Mesendoderm (in vitro differentiated cells): ENCODE measurements at regions not wholly inside any gene's neighbourhood (a gene's known extent, or its start where the extent isn't known, plus 50 kb on each side); places are given as distances from the start of the nearest gene placed in this dataset.

Experiments used
- DNase-seq: peaks from one replicate; pipeline ENCODE4 v3.0.0; 2013
- H2AK5ac ChIP-seq: 2 replicates; pipeline ENCODE4 v1.6.1; 2013; ENCODE audit warnings: low read length, inconsistent platforms
- H2BK120ac ChIP-seq: 2 replicates; pipeline ENCODE4 v1.6.1; 2013; ENCODE audit warnings: low read depth, mild to moderate bottlenecking, low read length, moderate library complexity, mixed read lengths
- H2BK15ac ChIP-seq: replicated peaks from 2 replicates; pipeline ENCODE4 v1.6.1; 2013; ENCODE audit warnings: low read depth, mild to moderate bottlenecking, moderate library complexity
- H2BK5ac ChIP-seq: 2 replicates; pipeline ENCODE4 v1.6.1; 2013; ENCODE audit warnings: low read length, inconsistent platforms
- H3K18ac ChIP-seq: 2 replicates; pipeline ENCODE4 v1.6.1; 2013; ENCODE audit warnings: mild to moderate bottlenecking, low read length, mixed read lengths
- H3K23ac ChIP-seq: one replicate; pipeline ENCODE4 v1.6.1; 2013; ENCODE audit warnings: low read length
- H3K27ac ChIP-seq: 2 replicates; pipeline ENCODE4 v1.5.1; 2013; ENCODE audit warnings: low read depth, mild to moderate bottlenecking, inconsistent platforms, low read length, moderate library complexity
- H3K27me3 ChIP-seq: 2 replicates; pipeline ENCODE4 v1.6.1; 2013; ENCODE audit warnings: low read length, control low read depth, mild to moderate bottlenecking, inconsistent platforms; ENCODE audit not compliant: insufficient read depth, poor library complexity
- H3K36me3 ChIP-seq: 2 replicates; pipeline ENCODE4 v1.6.1; 2013; ENCODE audit warnings: low read length, inconsistent platforms; ENCODE audit not compliant: control insufficient read depth, insufficient read depth
- H3K4ac ChIP-seq: one replicate; pipeline ENCODE4 v1.6.1; 2013; ENCODE audit warnings: low read depth, mild to moderate bottlenecking, low read length, moderate library complexity
- H3K4me1 ChIP-seq: 2 replicates; pipeline ENCODE4 v1.6.1; 2013; ENCODE audit warnings: low read depth, low read length, inconsistent platforms; ENCODE audit not compliant: control insufficient read depth
- H3K4me2 ChIP-seq: 2 replicates; pipeline ENCODE4 v1.6.1; 2013; ENCODE audit warnings: low read length
- H3K4me3 ChIP-seq: 2 replicates; pipeline ENCODE4 v1.5.1; 2013; ENCODE audit warnings: mild to moderate bottlenecking, low read length
- H3K56ac ChIP-seq: one replicate; pipeline ENCODE4 v1.6.1; 2013; ENCODE audit warnings: low read length
- H3K79me1 ChIP-seq: 2 replicates; pipeline ENCODE4 v1.6.1; 2013; ENCODE audit warnings: low read length, inconsistent platforms
- H3K79me2 ChIP-seq: 2 replicates; pipeline ENCODE4 v1.6.1; 2013; ENCODE audit warnings: mild to moderate bottlenecking, low read length; ENCODE audit not compliant: control insufficient read depth, insufficient read depth
- H3K9ac ChIP-seq: 2 replicates; pipeline ENCODE4 v1.6.1; 2013; ENCODE audit warnings: low read length, inconsistent platforms
- H4K5ac ChIP-seq: one replicate; pipeline ENCODE4 v1.6.1; 2013; ENCODE audit warnings: low read length
- H4K8ac ChIP-seq: one replicate; pipeline ENCODE4 v1.6.1; 2013; ENCODE audit warnings: low read depth, mild to moderate bottlenecking, control low read depth, low read length, moderate library complexity
- WGBS: extraction: QIAGEN DNeasy Blood & Tissue Kit; methylation state at CpG from one replicate; pipeline ENCODE4 v1.1.7; 2013; ENCODE audit warnings: low lambda C conversion rate, missing lambda C conversion rate; ENCODE audit not compliant: insufficient coverage; ENCODE audit errors: extremely low coverage; 5-methylcytosine and 5-hydroxymethylcytosine counted together

- Histone ChIP-seq H3K9ac (no peak overlapping the region), H3K79me2 (no peaks in the 10 kb centered on the region), H3K23ac (no peak overlapping the region), H4K5ac (no peak overlapping the region), H2BK120ac (no peak overlapping the region), H3K27me3 (no peaks in the 10 kb centered on the region), H4K8ac (no peak overlapping the region), H3K4me1 (no peaks in the 10 kb centered on the region), H3K4ac (no peak overlapping the region), H3K4me3 (no peak overlapping the region), H2BK15ac (no peak overlapping the region), H3K27ac (no peak overlapping the region), H3K18ac (no peak overlapping the region), H3K56ac (no peak overlapping the region), H3K36me3 (no peaks in the 10 kb centered on the region), H3K79me1 (no peaks in the 10 kb centered on the region), H3K4me2 (no peak overlapping the region), H2AK5ac (no peak overlapping the region), H2BK5ac (no peak overlapping the region)
- no CpG with 5 or more reads among the region's 3 CpGs for WGBS
- DNase-seq = no peak
Measured at GRCh38 chr4:14924812-14925344, 77.4 kb upstream of the CPEB2 start.

- no CpG with 5 or more reads among the region's 5 CpGs for WGBS
- Histone ChIP-seq H4K5ac (no peak overlapping the region), H2BK120ac (no peak overlapping the region), H2BK15ac (no peak overlapping the region), H3K23ac (no peak overlapping the region), H3K27ac (no peak overlapping the region), H3K36me3 (no peaks in the 10 kb centered on the region), H3K18ac (no peak overlapping the region), H3K9ac (no peak overlapping the region), H3K4ac (no peak overlapping the region), H3K79me1 (no peaks in the 10 kb centered on the region), H3K56ac (no peak overlapping the region), H2AK5ac (no peak overlapping the region), H3K79me2 (no peaks in the 10 kb centered on the region), H3K27me3 (no peaks in the 10 kb centered on the region), H4K8ac (no peak overlapping the region), H3K4me3 (no peak overlapping the region), H3K4me1 (no peaks in the 10 kb centered on the region), H3K4me2 (no peak overlapping the region), H2BK5ac (no peak overlapping the region)
- DNase-seq = no peak
Measured at GRCh38 chr4:14925471-14925870, 76.8 kb upstream of the CPEB2 start.

GRCh38 chr4:14926368-14926767 is 75.9 kb upstream of the CPEB2 start:
- Histone ChIP-seq H2BK5ac (no peak overlapping the region), H4K8ac (no peak overlapping the region), H3K23ac (no peak overlapping the region), H3K27ac (no peak overlapping the region), H3K36me3 (no peaks in the 10 kb centered on the region), H3K4me2 (no peak overlapping the region), H3K27me3 (no peaks in the 10 kb centered on the region), H2AK5ac (no peak overlapping the region), H2BK15ac (no peak overlapping the region), H4K5ac (no peak overlapping the region), H3K79me2 (no peaks in the 10 kb centered on the region), H3K18ac (no peak overlapping the region), H3K4me3 (no peak overlapping the region), H3K4me1 (no peaks in the 10 kb centered on the region), H3K79me1 (no peaks in the 10 kb centered on the region), H3K56ac (no peak overlapping the region), H3K4ac (no peak overlapping the region), H2BK120ac (no peak overlapping the region), H3K9ac (no peak overlapping the region)
- DNase-seq = no peak
- no CpG with 5 or more reads among the region's 2 CpGs for WGBS

- WGBS = no CpG with 5 or more reads among the region's 1 CpG
- Histone ChIP-seq H3K4me3 (no peak overlapping the region), H3K56ac (no peak overlapping the region), H2AK5ac (no peak overlapping the region), H3K36me3 (no peaks in the 10 kb centered on the region), H2BK120ac (no peak overlapping the region), H3K27ac (no peak overlapping the region), H2BK5ac (no peak overlapping the region), H3K23ac (no peak overlapping the region), H3K79me1 (no peaks in the 10 kb centered on the region), H3K9ac (no peak overlapping the region), H2BK15ac (no peak overlapping the region), H3K18ac (no peak overlapping the region), H3K27me3 (no peaks in the 10 kb centered on the region), H3K4me1 (no peaks in the 10 kb centered on the region), H3K4ac (no peak overlapping the region), H4K8ac (no peak overlapping the region), H3K4me2 (no peak overlapping the region), H4K5ac (no peak overlapping the region), H3K79me2 (no peaks in the 10 kb centered on the region)
- no peak for DNase-seq
Measured at GRCh38 chr4:14928035-14928434, 74.2 kb upstream of the CPEB2 start.

- Histone ChIP-seq H2BK120ac (no peak overlapping the region), H3K9ac (no peak overlapping the region), H4K8ac (no peak overlapping the region), H2AK5ac (no peak overlapping the region), H3K79me1 (no peaks in the 10 kb centered on the region), H3K23ac (no peak overlapping the region), H3K4ac (no peak overlapping the region), H2BK5ac (no peak overlapping the region), H4K5ac (no peak overlapping the region), H3K18ac (no peak overlapping the region), H3K4me2 (no peak overlapping the region), H3K27ac (no peak overlapping the region), H3K36me3 (no peaks in the 10 kb centered on the region), H3K56ac (no peak overlapping the region), H3K4me1 (no peaks in the 10 kb centered on the region), H3K27me3 (no peaks in the 10 kb centered on the region), H2BK15ac (no peak overlapping the region), H3K79me2 (no peaks in the 10 kb centered on the region), H3K4me3 (no peak overlapping the region)
- no CpG with 5 or more reads among the region's 1 CpG for WGBS
- no peak for DNase-seq
Measured at GRCh38 chr4:14929669-14930068, 72.6 kb upstream of the CPEB2 start.

- no peak overlapping the region for H4K8ac ChIP-seq
- H3K18ac ChIP-seq = no peak overlapping the region
- H3K4ac ChIP-seq = no peak overlapping the region
- H3K23ac ChIP-seq = no peak overlapping the region
- no peak for DNase-seq
- no peaks in the 10 kb centered on the region for H3K36me3 ChIP-seq
- H2BK120ac ChIP-seq = no peak overlapping the region
- H3K27me3 ChIP-seq = no peaks in the 10 kb centered on the region
- no peak overlapping the region for H4K5ac ChIP-seq
- WGBS = no CpG with 5 or more reads among the region's 9 CpGs
- H3K27ac ChIP-seq = no peak overlapping the region
- no peak overlapping the region for H3K4me2 ChIP-seq
- no peak overlapping the region for H2BK5ac ChIP-seq
- H2BK15ac ChIP-seq = no peak overlapping the region
- no peak overlapping the region for H3K9ac ChIP-seq
- no peak overlapping the region for H3K4me3 ChIP-seq
- H2AK5ac ChIP-seq = no peak overlapping the region
- no peak overlapping the region for H3K56ac ChIP-seq
- H3K79me2 ChIP-seq = no peaks in the 10 kb centered on the region
- no peaks in the 10 kb centered on the region for H3K79me1 ChIP-seq
- H3K4me1 ChIP-seq = no peaks in the 10 kb centered on the region
Measured at GRCh38 chr4:14934704-14935390, 67.4 kb upstream of the CPEB2 start.
